ENCODE measurements at regions not wholly inside any gene's neighbourhood (a gene's known extent, or its start where the extent isn't known, plus 50 kb on each side); places are given as distances from the start of the nearest gene placed in this dataset.

DNA sequence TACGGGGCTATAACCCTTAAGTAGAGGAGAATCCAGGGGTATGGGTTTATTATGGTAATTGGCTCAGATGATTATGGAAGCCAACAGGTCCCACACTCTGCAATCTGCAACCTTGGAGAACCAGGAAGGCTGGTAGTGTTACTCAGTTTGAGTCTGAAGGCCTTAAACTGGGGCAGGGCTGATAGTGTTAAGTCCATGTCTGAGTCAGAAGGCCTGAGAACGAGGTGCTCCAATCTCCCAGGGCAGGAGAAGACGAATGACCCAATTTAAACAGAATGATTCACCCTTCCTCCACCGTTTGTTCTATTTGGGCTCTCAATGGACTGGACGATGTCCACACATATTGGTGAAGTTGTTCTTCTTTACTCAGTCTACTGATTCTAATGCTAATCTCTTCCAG, 244.5 kb upstream of the PTER start:
- no peak for TF ChIP-seq EZH2phosphoT487 (IDR thresholded peaks at IDR 0.05; ENCODE audit: low read depth)
- TF ChIP-seq, protein P1, sequence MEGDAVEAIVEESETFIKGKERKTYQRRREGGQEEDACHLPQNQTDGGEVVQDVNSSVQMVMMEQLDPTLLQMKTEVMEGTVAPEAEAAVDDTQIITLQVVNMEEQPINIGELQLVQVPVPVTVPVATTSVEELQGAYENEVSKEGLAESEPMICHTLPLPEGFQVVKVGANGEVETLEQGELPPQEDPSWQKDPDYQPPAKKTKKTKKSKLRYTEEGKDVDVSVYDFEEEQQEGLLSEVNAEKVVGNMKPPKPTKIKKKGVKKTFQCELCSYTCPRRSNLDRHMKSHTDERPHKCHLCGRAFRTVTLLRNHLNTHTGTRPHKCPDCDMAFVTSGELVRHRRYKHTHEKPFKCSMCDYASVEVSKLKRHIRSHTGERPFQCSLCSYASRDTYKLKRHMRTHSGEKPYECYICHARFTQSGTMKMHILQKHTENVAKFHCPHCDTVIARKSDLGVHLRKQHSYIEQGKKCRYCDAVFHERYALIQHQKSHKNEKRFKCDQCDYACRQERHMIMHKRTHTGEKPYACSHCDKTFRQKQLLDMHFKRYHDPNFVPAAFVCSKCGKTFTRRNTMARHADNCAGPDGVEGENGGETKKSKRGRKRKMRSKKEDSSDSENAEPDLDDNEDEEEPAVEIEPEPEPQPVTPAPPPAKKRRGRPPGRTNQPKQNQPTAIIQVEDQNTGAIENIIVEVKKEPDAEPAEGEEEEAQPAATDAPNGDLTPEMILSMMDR (IDR thresholded peaks at IDR 0.05; ENCODE audit: low read depth, low read length) = no peak

Measured in OCI-LY3 (cell line).